Frontal cortex (tissue), 3 donors: ENCODE measurements at regions not wholly inside any gene's neighbourhood (a gene's known extent, or its start where the extent isn't known, plus 50 kb on each side); places are given as distances from the start of the nearest gene placed in this dataset.

Experiments used
- DNase-seq, 2 donors: peaks; one replicate each; pipeline ENCODE4 v3.0.0; 2012; ENCODE audit warnings: low spot score in 2 of 2
- FAIRE-seq: peaks from 2 replicates; lab custom pipeline; 2012; peaks lifted over from hg19 to GRCh38; lab: Jason Lieb, UNC
- donor health status: control.
- donor health status: control.
- donor health status: control.

DNA sequence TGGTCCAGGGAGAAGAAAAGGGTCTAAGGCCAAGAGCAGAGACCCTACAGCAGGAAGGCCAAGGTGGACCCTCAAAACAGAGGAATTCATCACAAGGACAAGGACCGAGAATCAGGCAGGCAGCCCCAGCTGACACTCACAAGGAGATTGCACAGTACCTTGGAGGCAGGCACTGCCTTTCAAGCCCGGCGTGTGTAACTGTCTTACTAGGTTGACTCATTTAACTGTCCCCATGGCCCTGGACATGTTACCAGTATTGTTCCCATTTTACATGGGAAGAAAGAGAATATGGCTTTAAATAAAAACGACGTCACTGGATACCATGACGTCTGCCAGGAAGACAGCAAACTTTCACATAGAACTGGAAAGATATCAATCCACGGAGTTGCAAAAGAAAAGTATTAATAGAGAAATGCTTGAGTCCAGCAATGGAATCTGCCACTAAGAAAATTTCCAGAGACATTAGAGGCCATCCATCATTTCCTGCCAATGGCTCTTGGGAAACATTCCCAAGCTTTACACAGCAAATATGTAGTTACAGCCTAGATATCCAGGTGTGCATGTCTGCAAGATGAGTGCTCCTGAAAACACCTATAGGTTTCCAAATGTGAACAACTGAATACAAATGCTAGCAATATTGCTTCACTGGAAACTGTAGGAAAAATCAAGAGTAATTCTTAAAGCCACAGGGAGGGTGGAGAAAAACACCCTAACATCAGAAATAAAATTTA is 111.5 kb upstream of the RPS6KA2 start:
- FAIRE-seq (no peak), DNase-seq (no peak)

DNA sequence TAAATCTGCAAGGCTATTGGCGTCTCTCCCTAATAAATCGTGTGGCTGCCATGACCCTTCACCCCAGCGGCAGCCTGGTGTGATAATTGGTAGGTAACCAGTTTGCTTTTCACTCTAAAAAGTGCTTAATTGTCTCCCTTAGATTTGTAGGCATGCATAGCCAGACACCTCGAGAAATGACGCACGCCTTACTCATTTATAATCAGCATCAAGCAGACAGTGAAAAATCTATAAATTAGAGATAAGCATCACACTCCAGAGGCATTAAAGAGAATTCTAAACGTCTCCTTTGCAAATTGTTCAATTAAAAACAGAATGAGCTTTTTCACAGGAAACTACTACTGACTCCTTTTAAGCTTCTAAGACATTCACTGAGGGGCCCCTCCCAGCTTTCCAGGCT is 110.2 kb upstream of the RPS6KA2 start:
- DNase-seq = no peak

DNA sequence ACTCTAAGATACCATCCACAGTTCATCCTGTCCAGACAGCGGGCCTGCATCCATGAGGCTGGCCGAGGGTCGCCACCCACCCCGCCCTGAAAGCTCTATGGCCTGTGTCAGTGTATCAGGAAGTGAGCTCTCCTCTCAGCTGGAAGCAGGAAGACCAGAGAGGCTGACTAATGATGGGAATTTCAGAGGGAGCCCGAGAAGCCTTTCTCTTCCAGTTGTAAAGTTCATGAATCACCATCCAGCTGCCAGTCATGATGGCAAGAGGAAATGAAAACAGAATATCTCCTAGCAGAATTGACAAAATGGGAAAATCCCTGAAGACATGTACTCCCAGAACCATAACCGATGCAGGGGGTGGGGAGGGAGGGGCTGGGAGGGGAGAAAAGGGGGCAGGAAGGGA is 109.6 kb upstream of the RPS6KA2 start:
- no peak for DNase-seq
- no peak for FAIRE-seq

More for the DNA sequence above, 110.2 kb upstream of the RPS6KA2 start:
- FAIRE-seq = no peak

DNA sequence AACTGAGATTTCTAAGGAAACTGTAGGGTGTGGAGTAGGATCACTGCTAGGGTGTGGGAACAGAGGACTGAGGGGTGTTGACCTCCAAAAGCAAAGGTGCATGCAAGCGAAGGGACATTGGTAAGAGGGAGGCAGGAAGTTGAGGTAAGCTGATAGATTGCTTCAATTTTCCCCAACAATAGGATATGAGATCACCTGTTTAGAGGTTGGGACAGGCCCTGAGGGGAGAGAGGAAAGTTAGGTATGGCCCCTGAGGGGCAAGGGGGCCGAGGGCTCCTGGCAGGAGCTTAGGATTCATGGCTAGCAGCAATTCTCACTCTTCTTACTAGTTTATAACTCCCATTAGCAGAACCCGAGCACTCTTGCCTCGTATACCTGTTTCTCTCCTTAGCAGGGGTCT is 106.8 kb upstream of the RPS6KA2 start:
- FAIRE-seq (no peak), DNase-seq (no peak)

DNA sequence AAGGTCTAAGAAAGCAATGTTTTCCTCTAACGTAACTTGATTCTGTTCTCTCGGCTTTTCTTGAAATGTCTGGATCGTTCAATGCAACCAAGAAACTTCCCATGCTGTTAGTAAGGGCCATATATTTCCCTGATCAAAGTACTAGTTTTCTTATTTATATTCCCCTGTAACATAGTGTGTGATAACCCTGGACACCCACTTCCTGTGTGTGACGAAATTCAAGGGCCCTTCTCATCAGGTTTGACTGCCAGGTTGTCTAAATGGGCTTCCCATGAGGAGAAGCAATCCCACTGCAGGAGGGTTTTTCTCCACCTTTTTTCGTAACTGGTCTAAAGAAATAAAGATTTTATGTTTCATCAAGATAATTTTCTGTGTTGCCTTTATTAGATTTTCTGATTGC is 102.6 kb upstream of the RPS6KA2 start:
- FAIRE-seq = no peak

DNA sequence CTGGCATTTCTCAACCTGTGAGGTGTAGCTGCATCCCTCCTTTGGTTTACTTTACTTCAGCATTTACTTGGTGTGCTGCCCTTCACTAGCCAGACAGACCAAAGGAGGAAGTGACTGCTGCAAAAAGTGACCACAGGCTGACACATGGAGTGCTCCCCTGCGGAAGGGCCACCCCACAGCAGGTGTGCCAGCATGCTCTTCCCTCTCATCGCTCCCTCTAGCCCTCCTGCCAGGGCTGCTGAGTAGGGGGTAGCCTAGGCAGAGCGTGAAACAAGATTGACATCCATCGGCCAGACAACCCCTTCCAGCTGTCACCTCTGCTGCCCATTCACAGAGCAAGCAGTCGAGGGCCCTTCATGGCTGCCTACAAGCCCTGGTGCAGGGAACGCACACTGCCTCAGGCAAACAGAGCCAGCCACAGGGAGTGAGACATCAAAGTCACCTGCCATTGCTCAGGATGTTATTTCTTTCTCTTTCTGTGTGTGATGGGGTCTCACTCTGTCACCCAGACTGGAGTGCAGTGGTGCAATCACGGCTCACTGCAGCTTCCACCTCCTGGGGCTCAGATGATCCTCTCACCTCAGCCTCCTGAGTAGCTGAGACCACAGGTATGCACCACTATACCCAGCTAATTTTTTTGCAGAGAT is 102.0 kb upstream of the RPS6KA2 start:
- no peak for FAIRE-seq
- DNase-seq = no peak

More for the DNA sequence above, 102.6 kb upstream of the RPS6KA2 start:
- DNase-seq = no peak

DNA sequence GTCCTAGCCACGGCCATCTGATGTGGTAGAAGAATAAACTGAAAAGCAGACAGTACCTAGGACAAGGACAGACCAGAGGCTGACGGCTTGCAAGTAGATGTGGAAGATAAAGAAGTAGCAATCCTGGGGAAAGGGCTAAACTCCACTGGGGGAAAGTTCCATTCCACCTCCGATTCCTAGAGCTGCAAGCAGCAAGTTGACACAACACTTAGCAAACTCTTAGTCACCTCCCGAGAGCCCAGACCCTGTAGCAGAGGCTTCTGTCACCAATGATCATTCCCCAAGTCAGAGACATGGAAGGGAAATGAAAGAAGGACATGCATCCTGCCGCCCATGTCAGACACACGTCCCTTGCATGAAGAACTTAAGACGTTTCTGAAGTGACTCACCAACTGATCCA is 99.2 kb upstream of the RPS6KA2 start:
- no peak for DNase-seq
- no peak for FAIRE-seq

DNA sequence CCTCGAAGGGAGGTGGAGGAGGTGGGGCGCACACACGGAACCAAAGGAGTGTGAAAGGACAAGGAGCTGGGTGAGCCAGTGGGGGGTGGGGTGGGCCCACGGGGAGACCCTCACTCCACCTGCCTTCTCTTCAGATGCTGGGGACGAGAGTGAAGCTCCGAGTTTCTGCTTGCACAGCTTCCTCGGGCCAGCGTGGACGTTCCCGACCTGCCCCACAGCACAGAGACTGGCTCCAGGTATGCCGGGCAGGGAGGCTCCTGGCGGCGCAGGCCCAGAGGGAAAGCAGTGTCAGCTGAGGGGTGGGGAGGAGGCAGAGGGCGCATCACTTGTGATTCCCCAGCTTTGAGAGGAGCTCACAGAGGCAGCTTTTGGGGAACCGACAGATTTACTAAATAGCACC is 98.5 kb upstream of the RPS6KA2 start:
- DNase-seq (no peak), FAIRE-seq (no peak)

DNA sequence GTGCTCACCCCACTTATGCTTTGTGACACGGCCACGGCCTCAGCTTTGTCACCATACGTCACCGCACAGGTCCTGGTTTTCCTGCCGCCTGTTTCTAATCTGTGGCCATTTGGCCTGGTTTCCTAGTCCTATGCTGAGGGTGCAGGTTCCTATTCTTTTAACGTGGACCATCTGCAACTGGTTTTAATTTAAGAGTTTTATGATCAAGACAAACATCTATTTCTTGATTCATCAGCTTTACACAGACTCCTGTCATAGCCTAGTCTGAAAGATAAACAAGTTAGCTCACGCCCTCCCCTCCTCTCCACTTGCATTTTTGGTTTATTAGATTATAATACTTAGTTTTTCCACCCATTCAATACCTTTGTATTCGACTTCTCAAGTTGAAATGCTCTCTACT is 97.5 kb upstream of the RPS6KA2 start:
- no peak for FAIRE-seq
- no peak for DNase-seq

DNA sequence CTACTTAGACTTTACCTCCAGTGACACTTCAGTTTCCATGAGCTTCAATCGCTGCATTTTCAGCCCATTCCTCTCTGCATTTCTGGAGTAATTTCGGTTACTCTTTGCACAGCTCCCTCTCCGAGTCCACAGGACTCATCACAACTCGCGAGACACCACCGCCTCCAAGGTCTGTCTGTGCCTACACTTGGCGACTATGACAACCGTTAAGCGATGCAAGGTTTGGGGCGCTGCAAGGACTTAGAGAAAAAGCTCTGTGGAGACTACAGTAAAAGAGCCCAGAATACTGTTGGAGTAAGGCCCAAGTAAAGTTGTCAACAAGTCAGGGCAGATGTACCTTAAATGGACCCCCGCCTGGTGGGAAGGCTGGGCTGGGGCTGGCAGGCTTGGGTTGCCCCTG is 95.7 kb upstream of the RPS6KA2 start:
- FAIRE-seq (no peak), DNase-seq (no peak)

DNA sequence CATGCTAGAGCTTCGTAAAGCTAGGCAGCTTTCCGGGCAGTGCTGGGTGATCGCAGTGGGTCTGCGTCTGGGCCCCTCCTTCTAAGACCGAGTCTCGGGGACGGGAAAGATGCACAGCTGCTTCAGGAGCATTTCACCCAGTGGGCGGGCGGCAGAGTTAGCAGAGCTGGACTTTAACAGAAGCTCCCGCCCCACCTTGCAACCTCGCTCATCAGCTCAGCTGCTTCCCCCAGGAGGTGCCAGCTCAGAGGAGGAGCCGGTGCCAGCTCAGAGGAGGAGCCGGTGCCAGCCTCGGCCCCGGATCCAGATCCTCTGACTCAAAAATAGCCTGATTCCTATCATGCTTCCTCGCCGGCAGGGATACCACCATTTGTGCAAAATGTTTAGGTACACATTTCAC is 94.5 kb upstream of the RPS6KA2 start:
- DNase-seq (no peak), FAIRE-seq (no peak)

DNA sequence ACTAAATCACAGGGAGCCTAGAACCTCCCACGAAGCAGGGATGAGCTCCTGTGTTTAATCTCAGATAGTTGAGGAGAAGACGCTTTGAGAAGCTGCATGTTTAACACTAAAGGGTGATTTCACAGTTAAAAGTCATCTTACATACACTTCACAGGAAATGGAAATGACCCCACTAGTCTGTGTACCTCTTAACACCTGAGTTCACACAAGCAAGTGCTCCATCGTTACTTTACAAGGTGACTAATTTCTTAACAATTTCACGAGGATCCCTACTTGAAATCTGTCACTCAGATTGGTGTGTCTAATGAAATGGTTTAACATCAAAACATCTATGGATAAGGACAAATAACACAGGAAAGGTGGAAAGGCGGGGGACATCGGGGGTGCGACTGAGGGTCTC is 93.8 kb upstream of the RPS6KA2 start:
- no peak for FAIRE-seq

DNA sequence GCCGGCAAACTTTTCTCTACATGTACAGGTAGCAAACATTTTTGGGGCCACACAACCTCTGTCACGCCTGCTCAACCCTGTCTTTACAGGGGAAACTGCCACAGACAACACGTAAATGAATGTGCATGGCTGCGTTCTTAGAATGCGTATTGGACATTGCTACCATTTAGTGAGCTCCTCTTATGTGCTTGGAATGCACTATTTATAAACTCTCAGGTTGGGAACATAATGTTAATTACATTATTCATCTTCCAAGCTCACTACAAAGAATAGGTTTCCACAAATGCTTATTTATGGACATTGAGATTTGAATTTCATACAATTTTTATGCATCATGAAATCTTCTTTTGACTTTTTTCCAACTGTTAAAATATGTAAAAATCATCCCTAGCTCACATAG is 92.0 kb upstream of the RPS6KA2 start:
- DNase-seq (no peak), FAIRE-seq (no peak)

More for the DNA sequence above, 93.8 kb upstream of the RPS6KA2 start:
- DNase-seq = no peak

DNA sequence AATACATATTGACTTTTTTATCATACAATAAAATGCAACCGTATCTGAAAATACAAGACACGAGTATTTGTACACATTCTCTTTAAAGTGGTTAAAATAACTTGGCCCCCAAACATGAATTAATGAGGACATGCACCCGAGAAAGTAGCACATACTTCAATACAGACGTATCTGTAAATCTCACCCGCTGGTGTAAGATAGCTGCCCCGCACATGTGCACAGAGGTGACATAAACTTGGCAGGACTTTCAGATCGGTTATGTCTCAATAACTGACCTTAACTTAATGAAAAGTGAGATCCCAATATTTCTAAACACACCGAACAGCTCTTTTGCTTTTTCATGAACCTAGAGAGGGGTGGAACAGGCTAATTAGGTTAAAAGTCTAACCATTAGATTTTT is 91.5 kb upstream of the RPS6KA2 start:
- FAIRE-seq (no peak), DNase-seq (no peak)

DNA sequence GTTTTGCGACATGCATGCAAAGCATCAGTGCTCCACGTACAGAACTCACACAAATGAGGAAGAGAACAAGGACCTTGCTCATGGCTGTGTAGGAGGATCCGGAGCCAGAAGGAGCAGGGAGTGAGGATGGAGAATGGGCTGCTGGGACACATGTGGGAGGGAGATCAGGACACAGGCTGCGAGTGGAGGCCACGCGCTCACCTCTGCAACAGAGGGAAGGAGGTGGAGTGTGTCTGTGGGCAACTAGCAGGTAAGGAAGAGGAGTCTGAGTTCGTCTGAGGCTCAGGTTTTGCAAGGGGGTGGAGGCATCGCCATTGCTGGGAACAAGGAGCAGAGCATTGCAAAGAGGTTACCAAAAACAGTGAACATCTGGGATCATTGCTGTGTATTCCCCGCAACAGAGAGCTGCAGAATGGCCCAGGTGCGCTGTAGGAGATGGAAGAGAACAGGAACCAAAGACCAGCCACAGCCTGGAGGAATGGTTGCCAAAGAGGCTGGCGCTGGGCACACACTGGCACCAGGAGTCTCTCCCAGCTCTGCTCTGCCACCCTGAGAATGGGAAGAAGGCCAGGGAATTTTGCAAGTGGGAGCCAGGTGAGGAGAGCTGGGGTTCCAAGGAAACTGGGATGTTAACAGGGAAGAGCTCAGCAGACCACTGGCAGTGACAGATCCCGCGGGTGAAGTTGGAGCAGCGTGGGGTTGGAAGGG is 90.0 kb upstream of the RPS6KA2 start:
- FAIRE-seq = no peak
- no peak for DNase-seq

DNA sequence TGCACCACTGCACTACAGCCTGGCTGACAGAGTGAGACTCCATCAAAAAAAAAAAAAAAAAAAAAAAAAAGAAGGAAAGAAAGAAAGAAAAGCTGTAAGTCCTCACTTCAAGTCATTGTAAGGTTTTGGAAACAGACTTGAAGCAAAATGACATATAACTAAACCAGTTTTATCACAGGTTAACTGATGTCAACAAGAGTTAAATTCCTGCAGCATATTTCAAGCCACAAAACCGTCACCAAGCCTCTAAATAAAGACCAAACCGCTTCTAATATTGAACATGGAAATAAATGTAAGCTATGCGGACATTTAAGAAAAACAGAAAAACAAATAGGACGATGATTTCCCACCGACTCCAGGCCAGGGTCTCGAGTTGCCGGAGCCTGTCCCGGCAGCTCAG is 88.9 kb upstream of the RPS6KA2 start:
- no peak for DNase-seq
- FAIRE-seq = no peak

DNA sequence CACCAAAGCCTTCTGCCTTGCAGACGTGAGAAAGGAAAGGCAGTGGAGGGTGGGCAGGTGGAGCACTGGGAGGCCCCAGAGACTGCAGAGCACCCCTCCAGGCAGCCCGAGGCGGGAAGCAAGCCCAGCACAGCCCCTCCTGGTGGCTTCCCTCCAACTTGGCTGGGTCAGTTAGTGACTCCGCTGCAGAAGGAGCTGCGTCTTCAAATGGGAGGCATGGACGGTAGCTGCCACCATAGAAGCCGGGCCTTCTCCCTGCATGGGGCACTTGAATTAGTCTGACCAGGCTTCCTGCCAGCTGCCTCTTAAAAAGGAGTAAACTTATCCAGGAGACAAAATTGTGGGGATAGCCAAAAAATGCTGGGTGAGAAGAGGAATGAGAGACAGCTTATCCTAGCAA is 88.0 kb upstream of the RPS6KA2 start:
- DNase-seq (no peak), FAIRE-seq (no peak)

DNA sequence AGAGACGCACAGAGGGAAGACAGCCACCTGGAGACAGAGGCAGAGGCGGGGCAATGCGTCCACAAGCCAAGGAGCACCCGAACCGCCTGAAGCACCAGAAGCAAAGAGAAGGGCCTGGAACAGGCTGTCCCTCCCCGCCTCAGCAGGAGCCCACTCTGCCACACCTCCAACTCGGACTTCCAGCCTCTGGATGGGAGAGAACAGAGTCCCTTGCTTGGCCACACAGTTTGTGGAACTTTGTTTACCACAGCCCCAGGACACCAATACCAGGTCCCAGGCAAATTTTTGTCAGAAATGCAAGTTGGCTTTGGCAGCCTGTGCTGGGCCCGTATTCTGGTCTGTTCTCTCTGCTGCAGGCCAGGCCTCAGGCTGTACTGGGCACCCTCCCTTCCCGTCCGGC is 87.5 kb upstream of the RPS6KA2 start:
- no peak for FAIRE-seq
- no peak for DNase-seq

DNA sequence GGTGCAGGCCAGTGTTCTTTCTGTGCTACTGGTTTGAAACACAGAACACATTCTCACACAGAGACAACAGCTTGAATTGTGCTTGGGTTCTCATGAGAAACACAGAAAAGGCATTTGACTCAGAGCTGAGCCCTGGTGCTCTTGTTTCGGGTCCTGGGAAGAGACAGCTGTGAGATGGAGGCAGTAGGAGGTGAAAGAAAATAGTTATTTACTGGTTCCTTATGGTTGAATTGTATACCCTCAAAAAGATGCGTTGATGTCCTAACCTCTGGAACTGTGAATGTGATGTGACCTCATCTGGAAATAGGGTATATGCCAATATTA is 87.1 kb upstream of the RPS6KA2 start:
- FAIRE-seq (no peak), DNase-seq (no peak)

DNA sequence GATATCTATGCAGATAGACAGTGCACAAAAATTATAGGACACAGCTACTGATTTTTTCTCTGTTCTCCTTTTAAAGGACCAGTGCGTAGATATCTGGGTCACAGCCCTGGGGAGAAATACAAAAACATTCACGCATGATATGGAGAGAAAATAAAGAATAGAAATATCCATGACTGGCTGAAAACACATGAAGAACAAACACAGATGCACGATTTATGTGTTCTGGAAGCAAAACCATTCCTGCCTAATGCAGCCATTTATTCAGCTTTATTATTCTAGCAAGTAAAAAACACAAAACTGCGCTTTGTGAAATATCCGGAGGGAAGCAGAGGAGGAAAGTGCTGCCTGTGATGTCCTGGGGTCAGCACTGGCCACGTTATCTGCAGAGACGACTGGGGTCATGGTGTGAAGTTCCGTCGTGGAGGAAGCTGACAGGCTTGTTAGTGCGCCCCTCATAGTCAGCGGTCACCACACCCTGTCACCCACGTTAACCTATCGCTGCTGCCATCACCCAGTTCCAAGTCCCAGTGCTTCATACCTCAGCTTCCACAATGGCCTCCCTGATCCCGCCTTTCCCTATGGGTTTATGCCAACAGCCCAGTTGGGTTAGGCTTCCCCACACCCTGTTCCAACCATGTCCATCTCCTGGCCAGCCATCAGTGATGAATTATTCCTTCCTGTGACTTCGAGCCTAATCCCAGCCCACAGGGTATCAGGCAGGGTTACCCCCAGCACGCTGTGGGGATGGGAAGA is 86.6 kb upstream of the RPS6KA2 start:
- FAIRE-seq (no peak), DNase-seq (no peak)
